Esophagus squamous epithelium (tissue), 4 donors: ENCODE measurements at regions not wholly inside any gene's neighbourhood (a gene's known extent, or its start where the extent isn't known, plus 50 kb on each side); places are given as distances from the start of the nearest gene placed in this dataset.
A peak's percentile ranks its signal among the peaks of the same experiment; 100 is the strongest.

Experiments
- POLR2A ChIP-seq, 4 donors: fragments of 450-650 bp; IDR thresholded peaks; one replicate each; pipeline ENCODE4 v1.6.1; 2017; ENCODE audit warnings: antibody characterized with exemption in 4 of 4, mild to moderate bottlenecking in 4 of 4, moderate library complexity in 3 of 4
- TF ChIP-seq, protein P1 (sequence below), 6 experiments: fragments of 450-650 bp in 4 of 6; fragments of 200-600 bp in 2 of 6; sonication (generic) in 2 of 6; IDR thresholded peaks; one replicate each; pipeline ENCODE4 v1.5.1; 2016 to 2019; ENCODE audit warnings: antibody characterized with exemption in 6 of 6, mild to moderate bottlenecking in 4 of 6, moderate library complexity in 4 of 6

DNA sequence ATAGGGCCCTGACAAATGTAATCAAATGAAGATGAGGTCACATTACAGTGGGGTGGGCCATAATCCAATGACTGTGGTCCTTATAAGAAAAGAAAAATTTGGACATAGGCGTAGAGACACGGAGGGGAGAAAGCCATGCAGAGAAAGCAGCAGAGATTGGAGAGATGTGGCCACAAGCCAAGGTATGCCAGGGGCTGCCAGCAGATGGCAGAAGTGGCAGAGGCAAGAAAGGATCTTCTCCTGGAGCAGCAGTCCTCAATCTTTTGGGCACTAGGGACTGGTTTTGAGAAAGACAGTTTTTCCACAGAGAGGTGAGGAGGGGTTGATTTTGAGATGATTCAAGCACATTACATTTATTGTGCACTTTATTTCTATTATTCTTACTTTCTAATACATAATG is 355.1 kb downstream of the NPHP4 start:
- TF ChIP-seq, protein P1, sequence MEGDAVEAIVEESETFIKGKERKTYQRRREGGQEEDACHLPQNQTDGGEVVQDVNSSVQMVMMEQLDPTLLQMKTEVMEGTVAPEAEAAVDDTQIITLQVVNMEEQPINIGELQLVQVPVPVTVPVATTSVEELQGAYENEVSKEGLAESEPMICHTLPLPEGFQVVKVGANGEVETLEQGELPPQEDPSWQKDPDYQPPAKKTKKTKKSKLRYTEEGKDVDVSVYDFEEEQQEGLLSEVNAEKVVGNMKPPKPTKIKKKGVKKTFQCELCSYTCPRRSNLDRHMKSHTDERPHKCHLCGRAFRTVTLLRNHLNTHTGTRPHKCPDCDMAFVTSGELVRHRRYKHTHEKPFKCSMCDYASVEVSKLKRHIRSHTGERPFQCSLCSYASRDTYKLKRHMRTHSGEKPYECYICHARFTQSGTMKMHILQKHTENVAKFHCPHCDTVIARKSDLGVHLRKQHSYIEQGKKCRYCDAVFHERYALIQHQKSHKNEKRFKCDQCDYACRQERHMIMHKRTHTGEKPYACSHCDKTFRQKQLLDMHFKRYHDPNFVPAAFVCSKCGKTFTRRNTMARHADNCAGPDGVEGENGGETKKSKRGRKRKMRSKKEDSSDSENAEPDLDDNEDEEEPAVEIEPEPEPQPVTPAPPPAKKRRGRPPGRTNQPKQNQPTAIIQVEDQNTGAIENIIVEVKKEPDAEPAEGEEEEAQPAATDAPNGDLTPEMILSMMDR (IDR thresholded peaks at IDR 0.05): peak in 5 of 6 experiments; percentile 38 to 82 (median 59)
- no peak for TF ChIP-seq POLR2A (IDR thresholded peaks at IDR 0.05)
